ENCODE measurements at regions not wholly inside any gene's neighbourhood (a gene's known extent, or its start where the extent isn't known, plus 50 kb on each side); places are given as distances from the start of the nearest gene placed in this dataset.

DNA sequence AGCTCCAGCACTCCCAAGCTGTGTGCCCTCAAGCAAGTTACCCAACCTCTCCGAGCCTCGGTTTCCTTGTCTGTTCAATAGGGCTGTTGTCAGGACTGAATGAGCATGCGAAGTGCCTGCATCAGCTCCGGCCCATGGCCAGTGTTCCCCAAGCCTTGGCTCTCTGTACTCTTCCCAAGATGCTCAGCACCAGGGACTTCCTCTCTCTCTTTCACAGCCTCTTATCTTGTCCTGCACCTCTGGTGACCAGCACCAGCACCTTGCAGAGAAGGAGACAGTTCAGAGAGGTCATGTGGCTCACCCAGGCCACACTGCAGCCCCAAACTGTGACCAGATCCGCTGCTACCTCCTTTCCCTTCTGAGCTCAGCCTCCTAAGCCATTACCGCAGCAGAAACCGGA, 120.3 kb upstream of the ANO1 start:
- TF ChIP-seq, protein P1, sequence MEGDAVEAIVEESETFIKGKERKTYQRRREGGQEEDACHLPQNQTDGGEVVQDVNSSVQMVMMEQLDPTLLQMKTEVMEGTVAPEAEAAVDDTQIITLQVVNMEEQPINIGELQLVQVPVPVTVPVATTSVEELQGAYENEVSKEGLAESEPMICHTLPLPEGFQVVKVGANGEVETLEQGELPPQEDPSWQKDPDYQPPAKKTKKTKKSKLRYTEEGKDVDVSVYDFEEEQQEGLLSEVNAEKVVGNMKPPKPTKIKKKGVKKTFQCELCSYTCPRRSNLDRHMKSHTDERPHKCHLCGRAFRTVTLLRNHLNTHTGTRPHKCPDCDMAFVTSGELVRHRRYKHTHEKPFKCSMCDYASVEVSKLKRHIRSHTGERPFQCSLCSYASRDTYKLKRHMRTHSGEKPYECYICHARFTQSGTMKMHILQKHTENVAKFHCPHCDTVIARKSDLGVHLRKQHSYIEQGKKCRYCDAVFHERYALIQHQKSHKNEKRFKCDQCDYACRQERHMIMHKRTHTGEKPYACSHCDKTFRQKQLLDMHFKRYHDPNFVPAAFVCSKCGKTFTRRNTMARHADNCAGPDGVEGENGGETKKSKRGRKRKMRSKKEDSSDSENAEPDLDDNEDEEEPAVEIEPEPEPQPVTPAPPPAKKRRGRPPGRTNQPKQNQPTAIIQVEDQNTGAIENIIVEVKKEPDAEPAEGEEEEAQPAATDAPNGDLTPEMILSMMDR (IDR thresholded peaks at IDR 0.05; ENCODE audit: poor library complexity): no peak
- TF ChIP-seq EZH2 (IDR thresholded peaks at IDR 0.05; ENCODE audit: borderline replicate concordance): no peak

Data from hepatocyte (in vitro differentiated cells).